Activated T-helper 2 cell treated with anti-CD3 and anti-CD28 coated beads, Interferon-gamma antibody, Interleukin-2, Interleukin-4, amounts not matched to agents 10 μg/mL and 5 μg/mL and 100 μg/mL, durations not matched to agents 14 hours and 24 hours and 36 hours (primary cell): ENCODE measurements at regions not wholly inside any gene's neighbourhood (a gene's known extent, or its start where the extent isn't known, plus 50 kb on each side); places are given as distances from the start of the nearest gene placed in this dataset.

ENCODE experiments used
- DNase-seq: peaks from one replicate; pipeline ENCODE4 v3.0.0; 2021; ENCODE audit warnings: low spot score
- H3K27ac Mint-ChIP-seq: one replicate; pipeline ENCODE4 v1.8.0; 2021; ENCODE audit warnings: mixed read lengths
- H3K27me3 Mint-ChIP-seq: one replicate; pipeline ENCODE4 v1.8.0; 2021; ENCODE audit warnings: low read depth, mixed read lengths
- H3K36me3 Mint-ChIP-seq: one replicate; pipeline ENCODE4 v1.8.0; 2021; ENCODE audit warnings: low read depth, mixed read lengths
- H3K4me1 Mint-ChIP-seq: one replicate; pipeline ENCODE4 v1.8.0; 2021; ENCODE audit warnings: low read depth, mixed read lengths
- H3K4me3 Mint-ChIP-seq: one replicate; pipeline ENCODE4 v1.8.0; 2021; ENCODE audit warnings: low read depth, mild to moderate bottlenecking, moderate library complexity, mixed read lengths
- H3K9me3 Mint-ChIP-seq: one replicate; pipeline ENCODE4 v1.8.0; 2021; ENCODE audit warnings: mixed read lengths
- intact Hi-C: fragments of 100-400 bp; cut with micrococcal nuclease; formaldehyde crosslinking; loops from one replicate; pipeline ENCODE4 v1.15.1; 2023

GRCh38 chr11:131288521-131289091 lies 81.8 kb upstream of the NTM start:
- Mint-ChIP-seq H3K4me3 (no peak overlapping the region), H3K9me3 (no peaks in the 10 kb centered on the region), H3K4me1 (no peaks in the 10 kb centered on the region), H3K27ac (no peak overlapping the region), H3K27me3 (no peaks in the 10 kb centered on the region), H3K36me3 (no peaks in the 10 kb centered on the region)
- no peak for DNase-seq
- intact Hi-C loops, result no loop called here

- intact Hi-C loops, result no loop called here
- no peaks in the 10 kb centered on the region for H3K4me1 Mint-ChIP-seq
- no peak overlapping the region for H3K4me3 Mint-ChIP-seq
- no peak for DNase-seq
- no peaks in the 10 kb centered on the region for H3K36me3 Mint-ChIP-seq
- H3K27ac Mint-ChIP-seq, result no peak overlapping the region
- H3K27me3 Mint-ChIP-seq, result no peaks in the 10 kb centered on the region
- no peaks in the 10 kb centered on the region for H3K9me3 Mint-ChIP-seq
These were observed 80.2 kb upstream of the NTM start for GRCh38 chr11:131290185-131290584.

GRCh38 chr11:131295986-131296385 lies 74.4 kb upstream of the NTM start:
- Mint-ChIP-seq H3K4me1 (no peaks in the 10 kb centered on the region), H3K36me3 (no peaks in the 10 kb centered on the region), H3K4me3 (no peak overlapping the region), H3K27me3 (peaks cover 3% of the 10 kb centered on the region), H3K9me3 (no peaks in the 10 kb centered on the region), H3K27ac (no peak overlapping the region)
- DNase-seq, result no peak
- intact Hi-C loops, result no loop called here

GRCh38 chr11:131297441-131297840 lies 73.0 kb upstream of the NTM start:
- intact Hi-C loops, result no loop called here
- Mint-ChIP-seq H3K27ac (no peak overlapping the region), H3K4me1 (no peaks in the 10 kb centered on the region), H3K9me3 (no peaks in the 10 kb centered on the region), H3K27me3 (peaks cover 3% of the 10 kb centered on the region), H3K4me3 (no peak overlapping the region), H3K36me3 (no peaks in the 10 kb centered on the region)
- DNase-seq, result no peak

- no peak overlapping the region for H3K27ac Mint-ChIP-seq
- intact Hi-C loops, result no loop called here
- no peak for DNase-seq
- no peaks in the 10 kb centered on the region for H3K9me3 Mint-ChIP-seq
- peaks cover 3% of the 10 kb centered on the region for H3K27me3 Mint-ChIP-seq
- no peaks in the 10 kb centered on the region for H3K4me1 Mint-ChIP-seq
- H3K4me3 Mint-ChIP-seq, result no peak overlapping the region
- no peaks in the 10 kb centered on the region for H3K36me3 Mint-ChIP-seq
These were observed 70.6 kb upstream of the NTM start for GRCh38 chr11:131299598-131300438.

- Mint-ChIP-seq H3K36me3 (no peaks in the 10 kb centered on the region), H3K27me3 (peaks cover 3% of the 10 kb centered on the region), H3K27ac (no peak overlapping the region), H3K9me3 (no peaks in the 10 kb centered on the region), H3K4me1 (no peaks in the 10 kb centered on the region), H3K4me3 (no peak overlapping the region)
- intact Hi-C loops, result no loop called here
- DNase-seq, result no peak
These were observed 70.0 kb upstream of the NTM start for GRCh38 chr11:131300439-131300717.

- Mint-ChIP-seq H3K27ac (no peak overlapping the region), H3K27me3 (peaks cover 3% of the 10 kb centered on the region), H3K36me3 (no peaks in the 10 kb centered on the region), H3K4me1 (no peaks in the 10 kb centered on the region), H3K4me3 (no peak overlapping the region), H3K9me3 (no peaks in the 10 kb centered on the region)
- no peak for DNase-seq
- intact Hi-C loops, result no loop called here
These were observed 69.1 kb upstream of the NTM start for GRCh38 chr11:131301306-131301705.

GRCh38 chr11:131302836-131303235 lies 67.6 kb upstream of the NTM start:
- DNase-seq, result no peak
- no peaks in the 10 kb centered on the region for H3K36me3 Mint-ChIP-seq
- H3K27ac Mint-ChIP-seq, result no peak overlapping the region
- H3K4me3 Mint-ChIP-seq, result no peak overlapping the region
- H3K9me3 Mint-ChIP-seq, result no peaks in the 10 kb centered on the region
- intact Hi-C loops, result no loop called here
- H3K4me1 Mint-ChIP-seq, result no peaks in the 10 kb centered on the region
- peaks cover 3% of the 10 kb centered on the region for H3K27me3 Mint-ChIP-seq

- Mint-ChIP-seq H3K27ac (no peak overlapping the region), H3K9me3 (no peaks in the 10 kb centered on the region), H3K36me3 (no peaks in the 10 kb centered on the region), H3K4me1 (no peaks in the 10 kb centered on the region), H3K4me3 (no peak overlapping the region), H3K27me3 (peaks cover 3% of the 10 kb centered on the region)
- DNase-seq, result no peak
- intact Hi-C loops, result no loop called here
These were observed 66.8 kb upstream of the NTM start for GRCh38 chr11:131303611-131304119.

GRCh38 chr11:131305005-131305404 lies 65.4 kb upstream of the NTM start:
- Mint-ChIP-seq H3K27ac (no peak overlapping the region), H3K36me3 (no peaks in the 10 kb centered on the region), H3K9me3 (no peaks in the 10 kb centered on the region), H3K4me3 (no peak overlapping the region), H3K4me1 (no peaks in the 10 kb centered on the region), H3K27me3 (peaks cover 3% of the 10 kb centered on the region)
- intact Hi-C loops, result no loop called here
- DNase-seq, result no peak

GRCh38 chr11:131307506-131307905 lies 62.9 kb upstream of the NTM start:
- Mint-ChIP-seq H3K9me3 (no peaks in the 10 kb centered on the region), H3K4me1 (no peaks in the 10 kb centered on the region), H3K36me3 (no peaks in the 10 kb centered on the region), H3K27ac (no peak overlapping the region), H3K27me3 (no peaks in the 10 kb centered on the region), H3K4me3 (no peak overlapping the region)
- DNase-seq, result no peak
- intact Hi-C loops, result no loop called here

- Mint-ChIP-seq H3K36me3 (no peaks in the 10 kb centered on the region), H3K4me3 (no peak overlapping the region), H3K4me1 (no peaks in the 10 kb centered on the region), H3K27ac (no peak overlapping the region), H3K9me3 (no peaks in the 10 kb centered on the region), H3K27me3 (no peaks in the 10 kb centered on the region)
- intact Hi-C loops, result no loop called here
- no peak for DNase-seq
These were observed 60.6 kb upstream of the NTM start for GRCh38 chr11:131309776-131310175.

- Mint-ChIP-seq H3K9me3 (no peaks in the 10 kb centered on the region), H3K27ac (no peak overlapping the region), H3K4me3 (no peak overlapping the region), H3K4me1 (no peaks in the 10 kb centered on the region), H3K27me3 (no peaks in the 10 kb centered on the region), H3K36me3 (no peaks in the 10 kb centered on the region)
- no peak for DNase-seq
- intact Hi-C loops, result no loop called here
These were observed 58.5 kb upstream of the NTM start for GRCh38 chr11:131311776-131312514.
